ENCODE measurements at regions not wholly inside any gene's neighbourhood (a gene's known extent, or its start where the extent isn't known, plus 50 kb on each side); places are given as distances from the start of the nearest gene placed in this dataset.

DNA sequence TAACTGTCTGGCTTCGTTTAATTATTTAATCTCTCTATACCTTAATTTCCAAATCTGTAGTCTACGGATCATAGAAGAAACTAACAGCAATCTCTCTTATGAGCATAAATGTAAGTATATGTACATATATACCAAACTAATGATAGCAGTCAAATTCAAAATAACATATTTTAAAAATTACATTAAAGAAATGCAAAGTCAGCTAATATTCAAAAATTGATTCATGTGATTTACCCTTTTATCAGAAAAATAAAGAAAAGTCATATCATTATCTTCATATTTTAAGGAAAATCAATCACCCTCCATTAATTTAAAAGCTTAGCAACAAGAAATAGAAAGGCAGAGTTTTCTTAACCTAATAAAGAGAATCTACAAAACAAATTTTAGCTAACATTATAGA is 575.9 kb downstream of the IRS1 start:
- TF ChIP-seq, protein P1, sequence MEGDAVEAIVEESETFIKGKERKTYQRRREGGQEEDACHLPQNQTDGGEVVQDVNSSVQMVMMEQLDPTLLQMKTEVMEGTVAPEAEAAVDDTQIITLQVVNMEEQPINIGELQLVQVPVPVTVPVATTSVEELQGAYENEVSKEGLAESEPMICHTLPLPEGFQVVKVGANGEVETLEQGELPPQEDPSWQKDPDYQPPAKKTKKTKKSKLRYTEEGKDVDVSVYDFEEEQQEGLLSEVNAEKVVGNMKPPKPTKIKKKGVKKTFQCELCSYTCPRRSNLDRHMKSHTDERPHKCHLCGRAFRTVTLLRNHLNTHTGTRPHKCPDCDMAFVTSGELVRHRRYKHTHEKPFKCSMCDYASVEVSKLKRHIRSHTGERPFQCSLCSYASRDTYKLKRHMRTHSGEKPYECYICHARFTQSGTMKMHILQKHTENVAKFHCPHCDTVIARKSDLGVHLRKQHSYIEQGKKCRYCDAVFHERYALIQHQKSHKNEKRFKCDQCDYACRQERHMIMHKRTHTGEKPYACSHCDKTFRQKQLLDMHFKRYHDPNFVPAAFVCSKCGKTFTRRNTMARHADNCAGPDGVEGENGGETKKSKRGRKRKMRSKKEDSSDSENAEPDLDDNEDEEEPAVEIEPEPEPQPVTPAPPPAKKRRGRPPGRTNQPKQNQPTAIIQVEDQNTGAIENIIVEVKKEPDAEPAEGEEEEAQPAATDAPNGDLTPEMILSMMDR (IDR thresholded peaks at IDR 0.05) = no peak
- no peak for TF ChIP-seq POLR2A (IDR thresholded peaks at IDR 0.05)

Measured in testis (tissue), 2 donors.